H1 (cell line): ENCODE measurements at regions not wholly inside any gene's neighbourhood (a gene's known extent, or its start where the extent isn't known, plus 50 kb on each side); places are given as distances from the start of the nearest gene placed in this dataset.

ENCODE experiments used
- CHD7 ChIP-seq: fragments of 300-600 bp; sonication (generic); IDR thresholded peaks from 2 replicates; pipeline ENCODE4 v1.7.1; 2012; ENCODE audit warnings: low read length, moderate library complexity, mild to moderate bottlenecking, inconsistent platforms; ENCODE audit not compliant: insufficient replicate concordance

DNA sequence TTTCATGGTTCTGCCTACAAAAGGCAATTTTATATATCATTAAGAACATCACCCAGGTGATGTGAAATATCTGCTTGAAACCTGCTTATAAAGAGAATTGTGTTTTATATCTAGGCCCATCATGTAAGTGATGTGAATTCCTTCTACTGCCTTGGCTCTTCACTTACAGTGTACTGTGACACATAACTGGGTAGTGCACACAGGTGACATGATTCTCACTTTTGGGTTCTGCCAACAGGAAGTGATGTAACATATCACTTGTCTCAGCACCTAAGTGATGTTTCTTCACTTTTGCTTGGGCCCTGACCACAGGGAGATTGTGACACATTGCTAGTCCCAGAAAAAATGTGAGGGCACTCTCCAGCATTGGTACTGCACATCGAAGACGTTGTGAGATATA, 867.0 kb upstream of the TSPY4 start (continued):
- no peak for TF ChIP-seq CHD7
